HG02642 (cell line): ENCODE measurements at regions not wholly inside any gene's neighbourhood (a gene's known extent, or its start where the extent isn't known, plus 50 kb on each side); places are given as distances from the start of the nearest gene placed in this dataset.
"Not testable (repeated sequence)": the region's sequence is repeated elsewhere in the genome, so short reads cannot be mapped to it uniquely, and the experiment has no call there.

Experiments
- ATAC-seq: cut with Tn5 transposase; IDR thresholded peaks from one replicate; pipeline ENCODE4 v1.9.1; 2021; ENCODE audit warnings: mild to moderate bottlenecking; ENCODE audit not compliant: unreplicated experiment, poor library complexity

- ATAC-seq, result no peak
Measured at GRCh38 chr5:13250464-13251291, 693.8 kb downstream of the DNAH5 start.

- no peak for ATAC-seq
Measured at GRCh38 chr5:13249854-13250253, 694.6 kb downstream of the DNAH5 start.

GRCh38 chr5:13248253-13248652 lies 696.2 kb downstream of the DNAH5 start:
- ATAC-seq, result no peak

GRCh38 chr5:13246053-13246452 lies 698.4 kb downstream of the DNAH5 start:
- no peak for ATAC-seq

- no peak for ATAC-seq
Measured at GRCh38 chr5:13244151-13244550, 700.3 kb downstream of the DNAH5 start.

GRCh38 chr5:13227513-13227912 lies 717.0 kb downstream of the DNAH5 start:
- no peak for ATAC-seq

- no peak for ATAC-seq
Measured at GRCh38 chr5:13218518-13218917, 726.0 kb downstream of the DNAH5 start.

GRCh38 chr5:13217636-13218035 lies 726.9 kb downstream of the DNAH5 start:
- no peak for ATAC-seq

GRCh38 chr5:13215806-13216205 lies 728.7 kb downstream of the DNAH5 start:
- ATAC-seq, result no peak

- ATAC-seq, result no peak
Measured at GRCh38 chr5:13215370-13215769, 729.1 kb downstream of the DNAH5 start.

- ATAC-seq, result no peak
Measured at GRCh38 chr5:13214182-13214581, 730.3 kb downstream of the DNAH5 start.

GRCh38 chr5:13212886-13213285 lies 731.6 kb downstream of the DNAH5 start:
- ATAC-seq, result no peak

GRCh38 chr5:13211064-13211463 lies 733.4 kb downstream of the DNAH5 start:
- ATAC-seq, result no peak

- no peak for ATAC-seq
Measured at GRCh38 chr5:13207112-13207511, 737.4 kb downstream of the DNAH5 start.

GRCh38 chr5:13201022-13201421 lies 743.5 kb downstream of the DNAH5 start:
- no peak for ATAC-seq

GRCh38 chr5:13198226-13198625 lies 746.3 kb downstream of the DNAH5 start:
- not testable (repeated sequence) for ATAC-seq

- no peak for ATAC-seq
Measured at GRCh38 chr5:13189532-13189931, 755.0 kb downstream of the DNAH5 start.

GRCh38 chr5:13188371-13188770 lies 756.1 kb downstream of the DNAH5 start:
- no peak for ATAC-seq

GRCh38 chr5:13187186-13187585 lies 757.3 kb downstream of the DNAH5 start:
- no peak for ATAC-seq

GRCh38 chr5:13186177-13186576 lies 758.3 kb downstream of the DNAH5 start:
- no peak for ATAC-seq

- no peak for ATAC-seq
Measured at GRCh38 chr5:13179407-13180087, 764.9 kb downstream of the DNAH5 start.

- no peak for ATAC-seq
Measured at GRCh38 chr5:13143630-13144029, 800.9 kb downstream of the DNAH5 start.
